Jurkat, Clone E6-1 (cell line): ENCODE measurements at regions not wholly inside any gene's neighbourhood (a gene's known extent, or its start where the extent isn't known, plus 50 kb on each side); places are given as distances from the start of the nearest gene placed in this dataset.
A peak's percentile ranks its signal among the peaks of the same experiment; 100 is the strongest.
"Not testable (repeated sequence)": the region's sequence is repeated elsewhere in the genome, so short reads cannot be mapped to it uniquely, and the experiment has no call there.

Experiments
- DNase-seq: peaks from one replicate; pipeline ENCODE4 v3.0.0-alpha.2; 2011; ENCODE audit warnings: low read depth, low spot score
- H3K4me3 ChIP-seq: 2 replicates; pipeline ENCODE4 v1.5.1; 2011; ENCODE audit warnings: mild to moderate bottlenecking, low read length, control low read depth, moderate library complexity

- no peak overlapping the region for H3K4me3 ChIP-seq
- DNase-seq = no peak
Measured at GRCh38 chr3:28012830-28013229, 228.6 kb upstream of the CMC1 start.

DNA sequence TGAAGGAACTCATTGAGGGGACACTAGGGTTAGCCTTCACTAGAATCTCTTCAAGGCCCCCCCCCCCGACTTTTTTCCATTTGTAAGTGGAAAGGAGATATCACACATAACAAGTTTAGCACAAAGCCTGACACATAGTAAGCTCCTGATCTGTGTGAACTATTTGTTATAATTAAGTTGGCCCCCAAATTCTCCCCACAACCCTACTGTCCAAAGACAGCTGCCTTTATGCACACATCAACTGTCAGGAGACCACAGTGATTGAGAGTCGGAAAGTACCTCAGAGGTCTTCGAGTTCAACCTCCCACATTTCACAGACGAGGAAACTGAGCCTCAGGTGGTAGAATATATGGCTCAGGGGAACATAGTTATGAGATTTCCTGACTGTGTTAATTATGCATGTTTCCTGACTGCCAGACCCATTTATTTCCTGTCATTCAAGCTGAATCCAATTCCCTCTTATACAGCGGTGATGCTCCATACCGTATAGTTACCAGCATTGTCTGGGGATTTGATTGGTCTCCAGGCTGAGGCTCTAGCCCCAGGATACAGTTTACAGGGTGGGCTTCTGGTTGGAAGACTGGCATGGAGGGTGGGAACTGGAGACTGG lies 227.4 kb upstream of the CMC1 start:
- no peak for DNase-seq
- no peak overlapping the region for H3K4me3 ChIP-seq

- no peak for DNase-seq
Measured at GRCh38 chr3:28018925-28019718, 222.3 kb upstream of the CMC1 start.

DNA sequence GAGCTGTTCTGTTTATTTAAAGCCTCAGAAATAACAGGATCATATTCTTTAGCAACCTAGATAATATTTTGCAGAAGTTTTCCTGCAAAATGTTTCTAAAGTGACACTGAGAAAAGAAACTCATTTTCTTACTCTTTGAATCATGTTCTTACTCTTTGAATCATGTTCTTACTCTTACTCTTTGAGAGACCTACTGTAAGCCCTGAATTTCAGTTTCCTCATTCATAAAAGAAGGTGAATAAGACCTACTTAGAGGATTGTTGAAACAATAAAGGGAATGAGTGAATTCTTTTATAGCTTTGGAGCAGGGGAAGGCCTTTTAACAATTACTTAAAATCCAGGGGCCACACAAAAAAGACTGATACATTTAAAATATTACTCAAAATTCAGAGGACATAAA lies 221.7 kb upstream of the CMC1 start:
- no peak for DNase-seq
- no peak overlapping the region for H3K4me3 ChIP-seq

More at GRCh38 chr3:28018925-28019718, 222.3 kb upstream of the CMC1 start:
- no peak overlapping the region for H3K4me3 ChIP-seq

DNA sequence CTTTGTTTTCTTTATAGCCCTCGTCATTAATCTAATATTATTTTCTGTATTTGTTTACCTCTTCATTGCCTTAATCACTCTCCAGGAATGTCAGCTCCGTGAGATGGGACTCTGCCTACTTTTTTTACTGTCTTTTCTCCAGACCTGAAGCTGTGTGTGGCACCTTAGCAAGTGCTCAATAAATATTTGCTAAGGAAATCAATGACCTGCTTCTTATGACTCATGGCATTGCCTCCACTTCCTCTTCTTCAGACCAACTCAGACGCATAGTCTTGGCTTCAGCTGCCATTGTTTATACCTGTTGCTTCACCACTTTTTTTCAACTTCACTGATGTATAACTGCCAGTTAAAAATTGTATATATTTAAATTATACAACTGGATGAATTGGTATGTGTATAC lies 218.5 kb upstream of the CMC1 start:
- H3K4me3 ChIP-seq = no peak overlapping the region
- no peak for DNase-seq

- no peak overlapping the region for H3K4me3 ChIP-seq
- DNase-seq = no peak
Measured at GRCh38 chr3:28028554-28028953, 212.9 kb upstream of the CMC1 start.

GRCh38 chr3:28033059-28033784 lies 208.2 kb upstream of the CMC1 start:
- H3K4me3 ChIP-seq = no peak overlapping the region
- DNase-seq = peak; percentile 58

DNA sequence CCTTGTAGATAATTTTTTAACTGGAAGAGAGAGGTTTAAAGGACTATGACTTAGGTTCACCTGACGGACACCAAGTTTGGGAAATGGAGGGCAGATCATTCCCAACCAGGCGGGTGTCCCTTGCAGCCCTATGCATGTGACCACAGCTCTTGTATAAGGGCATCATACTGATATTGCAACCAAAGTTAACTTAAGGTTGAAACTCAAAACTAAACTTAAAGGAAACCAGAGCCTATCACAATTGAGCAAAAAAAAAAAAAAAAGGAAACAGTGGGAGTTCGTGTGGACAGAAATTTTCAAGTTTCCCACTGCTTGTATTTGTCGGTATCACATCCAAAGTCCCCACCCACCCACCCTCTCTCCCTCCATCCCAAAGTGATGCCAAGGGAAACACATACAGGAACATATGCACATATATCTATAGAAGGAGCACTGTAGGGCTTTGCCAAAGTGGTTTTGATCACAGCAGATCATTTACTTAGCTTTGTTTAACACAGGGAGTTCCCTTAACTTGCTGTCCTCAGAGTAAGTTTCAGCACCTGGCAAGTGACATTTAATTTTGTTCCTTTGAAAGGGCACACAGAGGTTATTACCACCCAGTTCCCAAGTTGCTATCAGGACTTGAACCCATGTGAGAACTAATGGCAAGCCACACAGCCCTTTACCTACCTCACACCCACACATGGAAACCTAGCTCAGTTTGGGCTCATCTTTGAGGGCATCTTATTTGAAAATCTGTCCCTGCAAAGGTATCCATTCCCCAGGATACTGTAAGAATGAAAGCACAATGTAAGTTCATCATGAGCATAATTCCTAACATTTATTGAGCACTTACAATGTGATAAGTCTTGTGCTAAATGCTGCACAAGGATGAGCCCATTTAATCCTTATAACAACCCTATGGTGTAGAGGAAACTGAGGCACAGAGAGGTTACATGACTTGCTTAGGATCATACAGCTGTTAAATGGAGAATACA lies 204.5 kb upstream of the CMC1 start:
- no peak overlapping the region for H3K4me3 ChIP-seq
- DNase-seq = no peak

DNA sequence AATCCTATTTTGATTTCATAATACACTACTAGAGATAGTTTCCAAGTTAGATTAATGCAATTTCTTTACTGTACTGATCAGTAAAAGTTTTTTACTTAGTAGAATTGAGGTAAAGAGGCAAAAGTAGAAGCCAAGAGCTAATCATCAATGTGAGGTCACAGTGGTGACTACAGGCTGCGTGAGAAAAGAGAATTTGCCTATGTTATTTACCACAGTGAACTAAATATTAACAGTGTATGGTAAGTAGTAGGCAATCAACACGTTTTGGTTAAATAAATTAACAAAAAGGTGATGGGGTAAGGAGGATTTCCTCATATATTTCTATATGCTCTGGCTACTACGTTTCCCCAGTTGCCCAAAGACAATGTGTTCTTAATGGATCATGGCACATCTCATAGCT lies 202.2 kb upstream of the CMC1 start:
- no peak overlapping the region for H3K4me3 ChIP-seq
- DNase-seq = no peak

GRCh38 chr3:28039829-28040228 lies 201.6 kb upstream of the CMC1 start:
- no peak for DNase-seq
- no peak overlapping the region for H3K4me3 ChIP-seq

- DNase-seq = no peak
Measured at GRCh38 chr3:28042095-28042635, 199.3 kb upstream of the CMC1 start.

GRCh38 chr3:28042707-28043106 lies 198.7 kb upstream of the CMC1 start:
- no peak for DNase-seq
- no peak overlapping the region for H3K4me3 ChIP-seq

More at GRCh38 chr3:28042095-28042635, 199.3 kb upstream of the CMC1 start:
- H3K4me3 ChIP-seq = no peak overlapping the region

GRCh38 chr3:28050120-28050519 lies 191.3 kb upstream of the CMC1 start:
- no peak for DNase-seq
- H3K4me3 ChIP-seq = no peak overlapping the region

GRCh38 chr3:28050885-28051284 lies 190.5 kb upstream of the CMC1 start:
- DNase-seq = no peak
- no peak overlapping the region for H3K4me3 ChIP-seq

GRCh38 chr3:28053759-28054158 lies 187.7 kb upstream of the CMC1 start:
- no peak overlapping the region for H3K4me3 ChIP-seq

GRCh38 chr3:28056806-28057205 lies 184.6 kb upstream of the CMC1 start:
- H3K4me3 ChIP-seq = no peak overlapping the region
- DNase-seq = no peak

More at GRCh38 chr3:28053759-28054158, 187.7 kb upstream of the CMC1 start:
- no peak for DNase-seq

DNA sequence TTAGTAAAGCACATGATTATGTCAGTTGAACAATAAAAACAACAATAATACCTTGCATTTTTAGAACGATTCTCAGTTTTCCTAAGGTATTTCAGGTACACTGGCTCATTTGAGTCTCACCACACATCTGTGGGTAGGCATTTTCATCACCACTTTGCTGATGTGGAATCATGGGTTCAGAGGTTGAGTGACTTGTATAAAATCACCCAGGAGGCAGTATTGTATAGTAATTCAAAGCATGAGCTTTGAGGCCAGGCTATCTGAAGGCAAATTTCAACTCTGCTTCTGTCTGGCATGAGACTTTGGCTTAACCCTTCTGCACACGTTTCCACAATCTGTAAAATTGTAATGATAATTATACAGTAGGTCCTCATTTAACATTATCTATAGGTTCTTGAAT lies 183.9 kb upstream of the CMC1 start:
- DNase-seq = no peak
- no peak overlapping the region for H3K4me3 ChIP-seq

- H3K4me3 ChIP-seq = not testable (repeated sequence)
Measured at GRCh38 chr3:28059199-28059598, 182.2 kb upstream of the CMC1 start.

DNA sequence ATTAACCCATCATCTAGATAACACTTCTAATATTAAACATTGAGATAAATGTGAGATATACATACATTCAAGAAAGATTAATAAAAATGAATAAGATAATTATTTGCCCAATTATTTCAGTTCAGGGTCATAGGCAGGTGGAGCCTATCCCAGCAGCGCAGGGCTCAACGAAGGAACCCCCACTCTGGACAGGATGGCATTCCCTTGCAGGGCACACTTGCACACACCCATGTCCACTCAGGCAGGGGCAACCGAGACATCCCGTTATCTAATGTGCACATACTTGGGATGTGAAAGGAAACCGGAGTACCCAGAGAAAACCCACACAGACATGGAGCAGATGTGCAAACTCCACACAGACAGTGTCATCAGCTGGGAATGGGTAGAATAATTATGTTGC lies 175.4 kb upstream of the CMC1 start:
- no peak overlapping the region for H3K4me3 ChIP-seq
- no peak for DNase-seq

More at GRCh38 chr3:28059199-28059598, 182.2 kb upstream of the CMC1 start:
- DNase-seq = not testable (repeated sequence)
